Hepatocyte (in vitro differentiated cells): ENCODE measurements at regions not wholly inside any gene's neighbourhood (a gene's known extent, or its start where the extent isn't known, plus 50 kb on each side); places are given as distances from the start of the nearest gene placed in this dataset.
A peak's percentile ranks its signal among the peaks of the same experiment; 100 is the strongest.

Experiments used
- DNase-seq: peaks from one replicate; pipeline ENCODE4 v3.0.0-alpha.2; 2016; ENCODE audit warnings: low spot score
- H2AFZ ChIP-seq: fragments of 200-600 bp; sonication (generic); 2 replicates; pipeline ENCODE4 v1.6.0; 2016; ENCODE audit warnings: antibody characterized with exemption, mild to moderate bottlenecking
- H3K27ac ChIP-seq: fragments of 200-600 bp; sonication (generic); 2 replicates; pipeline ENCODE4 v1.5.1; 2016; ENCODE audit warnings: mild to moderate bottlenecking
- H3K27me3 ChIP-seq: fragments of 200-600 bp; sonication (generic); 2 replicates; pipeline ENCODE4 v1.6.1; 2016
- H3K36me3 ChIP-seq: fragments of 200-600 bp; sonication (generic); replicated peaks from 2 replicates; pipeline ENCODE4 v1.5.1; 2016; ENCODE audit warnings: low read depth; ENCODE audit not compliant: insufficient read depth
- H3K4me1 ChIP-seq: fragments of 200-600 bp; sonication (generic); 2 replicates; pipeline ENCODE4 v1.5.1; 2016; ENCODE audit warnings: mild to moderate bottlenecking, moderate library complexity; ENCODE audit not compliant: insufficient read depth
- H3K4me2 ChIP-seq: fragments of 200-600 bp; sonication (generic); 2 replicates; pipeline ENCODE4 v1.6.0; 2016
- H3K4me3 ChIP-seq: fragments of 200-600 bp; sonication (generic); 2 replicates; pipeline ENCODE4 v1.5.1; 2016; ENCODE audit warnings: mild to moderate bottlenecking
- H3K79me2 ChIP-seq: fragments of 200-600 bp; sonication (generic); 2 replicates; pipeline ENCODE4 v1.6.0; 2017; ENCODE audit warnings: mild to moderate bottlenecking
- H3K9me2 ChIP-seq: fragments of 200-600 bp; sonication (generic); replicated peaks from 2 replicates; pipeline ENCODE4 v1.6.0; 2017; ENCODE audit warnings: mild to moderate bottlenecking; ENCODE audit not compliant: insufficient read depth
- H3K9me3 ChIP-seq: fragments of 200-600 bp; sonication (generic); 2 replicates; pipeline ENCODE4 v1.5.1; 2016; ENCODE audit warnings: low read depth, mild to moderate bottlenecking
- H4K20me1 ChIP-seq: fragments of 200-600 bp; sonication (generic); 2 replicates; pipeline ENCODE4 v1.6.0; 2016; ENCODE audit warnings: mild to moderate bottlenecking; ENCODE audit not compliant: insufficient read depth, poor library complexity, severe bottlenecking
- EZH2 ChIP-seq: fragments of 200-600 bp; sonication (generic); IDR thresholded peaks from 2 replicates; pipeline ENCODE4 v1.6.1; 2016; ENCODE audit warnings: antibody characterized with exemption, mild to moderate bottlenecking, borderline replicate concordance
- EZH2phosphoT487 ChIP-seq: fragments of 200-600 bp; sonication (generic); IDR thresholded peaks from one replicate; pipeline ENCODE4 v1.6.1; 2018; ENCODE audit warnings: antibody characterized with exemption, mild to moderate bottlenecking, low read depth, moderate library complexity; ENCODE audit not compliant: unreplicated experiment, severe bottlenecking
- WGBS: methylation state at CpG from one replicate; pipeline ENCODE4 v1.1.6; 2016; ENCODE audit warnings: low lambda C conversion rate; ENCODE audit errors: missing lambda C conversion rate; 5-methylcytosine and 5-hydroxymethylcytosine counted together
- TF ChIP-seq, protein P1 (sequence below): fragments of 200-600 bp; sonication (generic); IDR thresholded peaks from 2 replicates; pipeline ENCODE4 v1.5.1; 2016; ENCODE audit warnings: antibody characterized with exemption, mild to moderate bottlenecking; ENCODE audit not compliant: poor library complexity

DNA sequence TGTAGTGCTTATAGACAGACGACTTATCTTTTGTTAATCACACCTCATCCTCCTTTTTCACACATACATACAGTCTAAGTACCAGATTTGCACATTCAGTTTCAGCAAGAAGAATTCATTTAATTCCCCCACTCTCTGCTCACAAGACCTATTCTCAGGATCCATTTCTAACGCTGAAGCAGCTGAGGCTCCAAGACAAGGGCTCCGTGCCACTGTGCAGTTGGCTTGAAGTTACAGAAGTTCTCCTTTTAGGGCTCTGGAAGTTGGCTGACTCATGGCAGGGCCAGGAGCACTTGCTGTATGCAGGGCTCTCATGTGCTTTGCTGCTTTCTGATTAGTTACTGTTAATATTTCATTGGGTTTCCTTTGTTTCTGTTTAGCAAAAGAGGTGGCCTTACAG, 1566.9 kb upstream of the TMEM132C start:
- Histone ChIP-seq H3K27me3 (no peaks in the 10 kb centered on the region), H3K4me2 (no peak overlapping the region), H3K4me3 (no peak overlapping the region), H4K20me1 (no peaks in the 10 kb centered on the region), H3K27ac (no peak overlapping the region), H3K79me2 (no peaks in the 10 kb centered on the region), H3K4me1 (no peaks in the 10 kb centered on the region), H3K9me3 (no peaks in the 10 kb centered on the region), H2AFZ (no peak overlapping the region), H3K9me2 (no peaks in the 10 kb centered on the region), H3K36me3 (no peaks in the 10 kb centered on the region)
- no peak for DNase-seq
- WGBS, result 91% methylated on average over 3 of the region's 3 CpGs
- no peak for TF ChIP-seq EZH2
- TF ChIP-seq, protein P1, sequence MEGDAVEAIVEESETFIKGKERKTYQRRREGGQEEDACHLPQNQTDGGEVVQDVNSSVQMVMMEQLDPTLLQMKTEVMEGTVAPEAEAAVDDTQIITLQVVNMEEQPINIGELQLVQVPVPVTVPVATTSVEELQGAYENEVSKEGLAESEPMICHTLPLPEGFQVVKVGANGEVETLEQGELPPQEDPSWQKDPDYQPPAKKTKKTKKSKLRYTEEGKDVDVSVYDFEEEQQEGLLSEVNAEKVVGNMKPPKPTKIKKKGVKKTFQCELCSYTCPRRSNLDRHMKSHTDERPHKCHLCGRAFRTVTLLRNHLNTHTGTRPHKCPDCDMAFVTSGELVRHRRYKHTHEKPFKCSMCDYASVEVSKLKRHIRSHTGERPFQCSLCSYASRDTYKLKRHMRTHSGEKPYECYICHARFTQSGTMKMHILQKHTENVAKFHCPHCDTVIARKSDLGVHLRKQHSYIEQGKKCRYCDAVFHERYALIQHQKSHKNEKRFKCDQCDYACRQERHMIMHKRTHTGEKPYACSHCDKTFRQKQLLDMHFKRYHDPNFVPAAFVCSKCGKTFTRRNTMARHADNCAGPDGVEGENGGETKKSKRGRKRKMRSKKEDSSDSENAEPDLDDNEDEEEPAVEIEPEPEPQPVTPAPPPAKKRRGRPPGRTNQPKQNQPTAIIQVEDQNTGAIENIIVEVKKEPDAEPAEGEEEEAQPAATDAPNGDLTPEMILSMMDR, result no peak
- no peak for TF ChIP-seq EZH2phosphoT487

DNA sequence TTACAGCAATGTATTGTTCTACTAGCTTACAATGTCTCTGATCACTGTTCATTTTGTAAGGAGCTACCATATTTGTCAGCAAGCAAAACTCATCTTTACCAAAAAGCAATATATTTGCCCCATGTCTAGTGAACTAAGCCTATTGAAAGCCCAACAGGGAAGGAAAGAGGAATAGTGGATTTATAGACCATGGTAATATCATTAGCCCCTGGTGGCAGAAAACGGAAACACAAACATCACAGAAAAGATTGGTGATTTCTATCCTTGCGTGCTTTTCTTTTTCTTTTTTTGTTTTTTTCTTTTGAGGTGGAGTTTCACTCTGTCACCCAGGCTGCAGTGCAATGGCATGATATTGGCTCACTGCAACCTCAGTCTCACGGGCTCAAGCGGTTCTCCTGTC, 1562.4 kb upstream of the TMEM132C start:
- 79% methylated on average over 4 of the region's 4 CpGs for WGBS
- Histone ChIP-seq H3K4me2 (no peak overlapping the region), H3K4me3 (no peak overlapping the region), H4K20me1 (no peaks in the 10 kb centered on the region), H3K9me3 (no peaks in the 10 kb centered on the region), H3K9me2 (no peaks in the 10 kb centered on the region), H3K27me3 (no peaks in the 10 kb centered on the region), H2AFZ (no peak overlapping the region), H3K36me3 (no peaks in the 10 kb centered on the region), H3K27ac (no peak overlapping the region), H3K79me2 (no peaks in the 10 kb centered on the region), H3K4me1 (no peaks in the 10 kb centered on the region)
- DNase-seq, result no peak
- TF ChIP-seq EZH2phosphoT487, result no peak

DNA sequence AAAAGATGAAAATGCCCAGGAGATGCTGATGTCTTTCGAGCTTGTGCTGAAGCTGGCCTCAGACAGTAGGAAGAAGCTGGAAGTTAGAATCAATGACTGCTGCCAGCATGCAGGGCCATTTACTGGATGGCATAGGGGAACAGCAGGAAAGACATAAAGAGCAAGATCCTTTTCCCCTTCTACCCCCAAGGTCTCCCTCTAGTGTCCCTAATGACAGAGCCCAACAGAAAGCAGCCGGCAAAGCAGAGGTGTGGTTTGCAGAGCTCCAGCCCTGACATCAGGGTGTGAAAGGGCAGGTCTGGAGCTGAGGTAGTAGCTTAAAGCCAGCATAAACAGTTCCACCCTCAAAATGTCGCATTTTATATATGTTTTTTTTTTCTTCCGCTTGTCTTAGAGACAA, 1560.7 kb upstream of the TMEM132C start:
- H3K36me3 ChIP-seq, result no peaks in the 10 kb centered on the region
- no peaks in the 10 kb centered on the region for H3K79me2 ChIP-seq
- WGBS, result 34% methylated on average over 4 of the region's 4 CpGs
- H2AFZ ChIP-seq, result no peak overlapping the region
- no peaks in the 10 kb centered on the region for H3K9me2 ChIP-seq
- H3K27ac ChIP-seq, result no peak overlapping the region
- H3K9me3 ChIP-seq, result no peaks in the 10 kb centered on the region
- TF ChIP-seq, protein P1, result no peak
- no peaks in the 10 kb centered on the region for H4K20me1 ChIP-seq
- no peaks in the 10 kb centered on the region for H3K4me1 ChIP-seq
- DNase-seq, result peak; percentile 16
- H3K4me3 ChIP-seq, result no peak overlapping the region
- H3K27me3 ChIP-seq, result no peaks in the 10 kb centered on the region
- H3K4me2 ChIP-seq, result no peak overlapping the region

DNA sequence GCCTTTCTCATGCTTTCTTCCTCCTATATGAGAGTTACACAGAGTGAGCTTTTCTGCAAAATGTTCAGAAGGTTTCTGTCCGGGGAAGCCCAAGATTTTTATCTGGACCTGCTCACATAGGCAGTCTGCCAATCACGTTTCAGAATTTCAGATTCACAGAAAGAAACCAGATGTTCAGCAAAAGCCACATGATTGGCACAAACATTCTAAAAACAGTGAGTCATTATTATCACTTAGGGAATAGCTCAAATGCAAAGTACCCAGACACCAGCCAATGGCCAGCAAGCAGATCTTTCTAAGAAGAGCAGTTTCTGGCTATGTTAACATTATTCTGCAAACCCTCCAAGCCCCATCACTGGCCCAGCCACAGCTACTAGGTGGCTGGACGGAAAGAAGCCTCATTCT, 1558.5 kb upstream of the TMEM132C start:
- H3K79me2 ChIP-seq, result no peaks in the 10 kb centered on the region
- 38% methylated on average over 3 of the region's 3 CpGs for WGBS
- no peak overlapping the region for H3K27ac ChIP-seq

More for the DNA sequence above, 1558.5 kb upstream of the TMEM132C start:
- Histone ChIP-seq H2AFZ (no peak overlapping the region), H3K4me1 (no peaks in the 10 kb centered on the region), H3K9me3 (no peaks in the 10 kb centered on the region), H3K36me3 (no peaks in the 10 kb centered on the region), H3K9me2 (no peaks in the 10 kb centered on the region), H4K20me1 (no peaks in the 10 kb centered on the region), H3K4me3 (no peak overlapping the region), H3K4me2 (no peak overlapping the region), H3K27me3 (no peaks in the 10 kb centered on the region)
- DNase-seq, result no peak
- TF ChIP-seq EZH2phosphoT487 (no peak), EZH2 (no peak)
- TF ChIP-seq, protein P1, result no peak
